GM18868 (cell line): ENCODE measurements at regions not wholly inside any gene's neighbourhood (a gene's known extent, or its start where the extent isn't known, plus 50 kb on each side); places are given as distances from the start of the nearest gene placed in this dataset.

Source experiments
- ATAC-seq: cut with Tn5 transposase; IDR thresholded peaks from one replicate; pipeline ENCODE4 v1.9.1; 2021; ENCODE audit warnings: mild to moderate bottlenecking, moderate library complexity; ENCODE audit not compliant: unreplicated experiment

- no peak for ATAC-seq
Observed at GRCh38 chr11:116194156-116194904, 578.5 kb downstream of the BUD13 start.

GRCh38 chr11:116193321-116194131, 579.3 kb downstream of the BUD13 start:
- ATAC-seq: no peak

- ATAC-seq: no peak
Observed at GRCh38 chr11:116192509-116193210, 580.1 kb downstream of the BUD13 start.

- no peak for ATAC-seq
Observed at GRCh38 chr11:116190861-116191260, 581.9 kb downstream of the BUD13 start.

GRCh38 chr11:116189408-116190170, 583.2 kb downstream of the BUD13 start:
- no peak for ATAC-seq

GRCh38 chr11:116188350-116188749, 584.4 kb downstream of the BUD13 start:
- no peak for ATAC-seq

GRCh38 chr11:116187026-116187425, 585.8 kb downstream of the BUD13 start:
- ATAC-seq: no peak

GRCh38 chr11:116185551-116185950, 587.2 kb downstream of the BUD13 start:
- no peak for ATAC-seq

- no peak for ATAC-seq
Observed at GRCh38 chr11:116184763-116185162, 588.0 kb downstream of the BUD13 start.

- no peak for ATAC-seq
Observed at GRCh38 chr11:116182356-116182966, 590.3 kb downstream of the BUD13 start.

- ATAC-seq: no peak
Observed at GRCh38 chr11:116180806-116181600, 591.8 kb downstream of the BUD13 start.

GRCh38 chr11:116179401-116179800, 593.4 kb downstream of the BUD13 start:
- no peak for ATAC-seq

GRCh38 chr11:116177521-116178210, 595.1 kb downstream of the BUD13 start:
- no peak for ATAC-seq

- no peak for ATAC-seq
Observed at GRCh38 chr11:116176484-116177005, 596.2 kb downstream of the BUD13 start.

GRCh38 chr11:116175707-116176106, 597.1 kb downstream of the BUD13 start:
- ATAC-seq: no peak

GRCh38 chr11:116173941-116174911, 598.6 kb downstream of the BUD13 start:
- ATAC-seq: no peak

- no peak for ATAC-seq
Observed at GRCh38 chr11:116173506-116173905, 599.3 kb downstream of the BUD13 start.

GRCh38 chr11:116172851-116173250, 599.9 kb downstream of the BUD13 start:
- ATAC-seq: no peak
